K562 (cell line): ENCODE measurements at regions not wholly inside any gene's neighbourhood (a gene's known extent, or its start where the extent isn't known, plus 50 kb on each side); places are given as distances from the start of the nearest gene placed in this dataset.

Source experiments
- ATAC-seq: fragments of 200-7000 bp; cut with Tn5 transposase; 3 replicates; pipeline ENCODE4 v1.9.1; 2020; ENCODE audit warnings: moderate library complexity
- BruUV-seq: library from RNA; stranded (reverse); fragments of 400-500 nt; replicated peaks from 2 replicates; lab custom pipeline; 2021; lab: Mats Ljungman, UMichigan
- CTCF ChIA-PET: fragments of 300-600 bp; formaldehyde crosslinking; extraction: SDS; loops from one replicate; lab custom pipeline; 2021; ENCODE audit warnings: low intra/inter-chr PET ratio; lab: Yijun Ruan, JAX
- POLR2A ChIA-PET: fragments of 300-600, 350-650 bp; sonication (Branson Sonifier 250); formaldehyde crosslinking; extraction: SDS; loops from one replicate; lab custom pipeline; 2021; ENCODE audit warnings: antibody characterized with exemption, inconsistent platforms; lab: Yijun Ruan, JAX
- DNase-seq, 4 experiments: peaks; one replicate each; pipeline versions ENCODE4 v3.0.0 to v3.0.0-alpha.2; 2011 to 2018; ENCODE audit warnings: low spot score in 3 of 4, mixed read lengths in 3 of 4; ENCODE audit errors: extremely low read depth in 1 of 4
- FAIRE-seq: peaks from 2 replicates; lab custom pipeline; 2011; peaks lifted over from hg19 to GRCh38; lab: Jason Lieb, UNC
- H2AFZ ChIP-seq: 2 replicates; pipeline ENCODE4 v1.6.0; 2011; ENCODE audit warnings: low read depth, low read length, control low read depth, inconsistent platforms
- H3K27ac ChIP-seq: fragments of 200-600 bp; 3 replicates; pipeline ENCODE4 v1.8.0; 2011; ENCODE audit warnings: low read depth, mild to moderate bottlenecking, control low read depth, inconsistent platforms, low read length, moderate library complexity, mixed read lengths; ENCODE audit errors: extremely low read depth
- H3K27me3 ChIP-seq, 2 experiments: fragments of 300-600 bp in 1 of 2; 2 replicates in 1 of 2; 3 replicates in 1 of 2; pipeline versions ENCODE4 v1.6.0 to v1.8.0; 2011; ENCODE audit warnings: inconsistent platforms in 2 of 2, low read length in 2 of 2, mild to moderate bottlenecking in 1 of 2, mixed read lengths in 1 of 2, moderate library complexity in 1 of 2; ENCODE audit not compliant: control insufficient read depth in 2 of 2, insufficient read depth in 2 of 2
- H3K36me3 ChIP-seq: fragments of 300-600 bp; 3 replicates; pipeline ENCODE4 v1.8.0; 2011; ENCODE audit warnings: mild to moderate bottlenecking, low read length, inconsistent platforms; ENCODE audit not compliant: control insufficient read depth, insufficient read depth
- H3K4me1 ChIP-seq, 2 experiments: fragments of 200-600 bp in 1 of 2; replicated peaks in 1 of 2; 2 replicates in 1 of 2; 3 replicates in 1 of 2; pipeline versions ENCODE4 v1.5.1 to v1.8.0; 2011; ENCODE audit warnings: inconsistent platforms in 2 of 2, low read length in 2 of 2, mild to moderate bottlenecking in 1 of 2, mixed read lengths in 1 of 2, moderate library complexity in 1 of 2; ENCODE audit not compliant: control insufficient read depth in 2 of 2, insufficient read depth in 2 of 2
- H3K4me2 ChIP-seq: 2 replicates; pipeline ENCODE4 v1.6.1; 2011; ENCODE audit warnings: low read length, control low read depth, inconsistent platforms, mixed read lengths; ENCODE audit not compliant: insufficient read depth
- H3K4me3 ChIP-seq: fragments of 200-600 bp; sonication (generic), shearing (Covaris generic); 2 replicates; pipeline ENCODE4 v1.5.1; 2016; ENCODE audit warnings: control low read depth, inconsistent platforms
- H3K79me2 ChIP-seq: fragments of 200-600 bp; 3 replicates; pipeline ENCODE4 v1.8.0; 2011; ENCODE audit warnings: low read length, inconsistent platforms; ENCODE audit not compliant: control insufficient read depth, insufficient read depth
- H3K9ac ChIP-seq, 2 experiments: 2 replicates each; pipeline versions ENCODE4 v1.6.0 to v1.6.1; 2011; ENCODE audit warnings: low read depth in 2 of 2, low read length in 2 of 2, control low read depth in 1 of 2, inconsistent platforms in 1 of 2, mild to moderate bottlenecking in 1 of 2, mixed read lengths in 1 of 2; ENCODE audit not compliant: insufficient read depth in 1 of 2
- H3K9me1 ChIP-seq: one replicate; pipeline ENCODE4 v1.6.0; 2011; ENCODE audit warnings: inconsistent platforms, mild to moderate bottlenecking, low read length, moderate library complexity; ENCODE audit not compliant: control insufficient read depth, insufficient read depth
- H3K9me3 ChIP-seq: replicated peaks from 2 replicates; pipeline ENCODE4 v1.5.1; 2011; ENCODE audit warnings: low read depth, low read length, inconsistent platforms; ENCODE audit not compliant: control insufficient read depth, insufficient read depth
- H4K20me1 ChIP-seq: replicated peaks from 2 replicates; pipeline ENCODE4 v1.6.1; 2011; ENCODE audit warnings: low read length, inconsistent platforms, mixed read lengths; ENCODE audit not compliant: control insufficient read depth, insufficient read depth
- CEBPB ChIP-seq: fragments of 450-650 bp; IDR thresholded peaks from 2 replicates; pipeline ENCODE4 v1.6.1; 2016; ENCODE audit warnings: missing genetic modification characterization, missing compliant biosample characterization
- EZH2 ChIP-seq: IDR thresholded peaks from 2 replicates; pipeline ENCODE4 v1.6.1; 2012; ENCODE audit warnings: low read depth, mild to moderate bottlenecking, inconsistent platforms, low read length, borderline replicate concordance
- FIP1L1 ChIP-seq: fragments of 200-400 bp; formaldehyde crosslinking; IDR thresholded peaks from 2 replicates; pipeline ENCODE4 v1.6.1; 2018; ENCODE audit warnings: mild to moderate bottlenecking, low read depth, low read length; ENCODE audit not compliant: poor library complexity, severe bottlenecking
- HDAC8 ChIP-seq: fragments of 450-650 bp; IDR thresholded peaks from 2 replicates; pipeline ENCODE4 v1.6.1; 2016; ENCODE audit warnings: mild to moderate bottlenecking, missing genetic modification characterization, moderate library complexity, missing compliant biosample characterization
- WGBS: fragments of 100-300 bp; shearing (Covaris generic); methylation state at CpG from one replicate; pipeline ENCODE4 v1.1.6; 2016; ENCODE audit warnings: low coverage, mixed read lengths; ENCODE audit not compliant: insufficient coverage; ENCODE audit errors: missing lambda C conversion rate; 5-methylcytosine and 5-hydroxymethylcytosine counted together
- in situ Hi-C: fragments of 300-500 bp; cut with MboI; formaldehyde crosslinking; loops from 4 replicates; pipeline ENCODE4 v1.15.0; 2018; ENCODE audit warnings: inconsistent platforms, mixed read lengths
- intact Hi-C: fragments of 100-400 bp; cut with micrococcal nuclease; formaldehyde crosslinking; loops from 2 replicates; pipeline ENCODE4 v1.14.2; 2022
- TF ChIP-seq, protein P1 (sequence below): fragments of 250-450 bp; sonication (Bioruptor Pico); IDR thresholded peaks from 2 replicates; pipeline ENCODE4 v1.4.0; 2020
- TF ChIP-seq, protein P2 (sequence below): fragments of 250-450 bp; sonication (Bioruptor Pico); IDR thresholded peaks from 2 replicates; pipeline ENCODE4 v1.8.0; 2021; ENCODE audit warnings: moderate library complexity, mild to moderate bottlenecking, inconsistent platforms

DNA sequence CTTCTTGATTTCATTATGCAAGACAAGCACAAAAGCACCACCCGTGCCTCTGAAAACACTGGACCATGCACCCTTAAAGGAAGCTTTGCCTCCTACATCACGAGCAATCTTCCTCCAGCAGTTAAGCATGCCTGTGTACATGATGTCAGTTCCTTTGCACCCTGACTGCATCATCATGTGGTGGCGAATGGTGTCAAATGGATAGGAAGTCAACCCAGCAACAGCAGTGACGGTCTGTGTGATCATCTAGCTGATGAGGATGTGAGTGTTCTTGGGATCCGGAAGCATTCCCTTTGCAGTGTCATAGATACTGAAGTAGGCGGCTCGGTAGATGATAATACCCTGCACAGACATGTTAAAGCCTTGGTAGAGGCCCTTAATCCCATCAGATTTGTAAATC lies 240.7 kb upstream of the FAM98A start:
- Histone ChIP-seq H3K4me1 (no peaks in the 10 kb centered on the region), H2AFZ (no peak overlapping the region), H3K9me3 (no peaks in the 10 kb centered on the region), H3K9ac (no peak overlapping the region), H3K4me3 (no peak overlapping the region), H3K27ac (no peak overlapping the region), H3K79me2 (no peaks in the 10 kb centered on the region), H4K20me1 (no peaks in the 10 kb centered on the region), H3K27me3 (no peaks in the 10 kb centered on the region), H3K36me3 (no peaks in the 10 kb centered on the region), H3K9me1 (no peaks in the 10 kb centered on the region), H3K4me2 (no peak overlapping the region)
- ChIA-PET POLR2A (interaction anchor here (0.7 kb wide), 1 partner anchor 833 kb away, joined by 3 read pairs; no protein-coding TSS in a partner anchor), CTCF (no interaction called here)
- DNase-seq, result no peak
- FAIRE-seq, result no peak
- TF ChIP-seq FIP1L1 (no peak), EZH2 (no peak), CEBPB (tag) (no peak), HDAC8 (no peak)
- TF ChIP-seq, protein P1, sequence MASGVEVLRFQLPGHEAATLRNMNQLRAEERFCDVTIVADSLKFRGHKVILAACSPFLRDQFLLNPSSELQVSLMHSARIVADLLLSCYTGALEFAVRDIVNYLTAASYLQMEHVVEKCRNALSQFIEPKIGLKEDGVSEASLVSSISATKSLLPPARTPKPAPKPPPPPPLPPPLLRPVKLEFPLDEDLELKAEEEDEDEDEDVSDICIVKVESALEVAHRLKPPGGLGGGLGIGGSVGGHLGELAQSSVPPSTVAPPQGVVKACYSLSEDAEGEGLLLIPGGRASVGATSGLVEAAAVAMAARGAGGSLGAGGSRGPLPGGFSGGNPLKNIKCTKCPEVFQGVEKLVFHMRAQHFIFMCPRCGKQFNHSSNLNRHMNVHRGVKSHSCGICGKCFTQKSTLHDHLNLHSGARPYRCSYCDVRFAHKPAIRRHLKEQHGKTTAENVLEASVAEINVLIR (CRISPR knock-in tag), result no peak
- TF ChIP-seq, protein P2, sequence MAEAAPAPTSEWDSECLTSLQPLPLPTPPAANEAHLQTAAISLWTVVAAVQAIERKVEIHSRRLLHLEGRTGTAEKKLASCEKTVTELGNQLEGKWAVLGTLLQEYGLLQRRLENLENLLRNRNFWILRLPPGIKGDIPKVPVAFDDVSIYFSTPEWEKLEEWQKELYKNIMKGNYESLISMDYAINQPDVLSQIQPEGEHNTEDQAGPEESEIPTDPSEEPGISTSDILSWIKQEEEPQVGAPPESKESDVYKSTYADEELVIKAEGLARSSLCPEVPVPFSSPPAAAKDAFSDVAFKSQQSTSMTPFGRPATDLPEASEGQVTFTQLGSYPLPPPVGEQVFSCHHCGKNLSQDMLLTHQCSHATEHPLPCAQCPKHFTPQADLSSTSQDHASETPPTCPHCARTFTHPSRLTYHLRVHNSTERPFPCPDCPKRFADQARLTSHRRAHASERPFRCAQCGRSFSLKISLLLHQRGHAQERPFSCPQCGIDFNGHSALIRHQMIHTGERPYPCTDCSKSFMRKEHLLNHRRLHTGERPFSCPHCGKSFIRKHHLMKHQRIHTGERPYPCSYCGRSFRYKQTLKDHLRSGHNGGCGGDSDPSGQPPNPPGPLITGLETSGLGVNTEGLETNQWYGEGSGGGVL (CRISPR knock-in tag), result no peak
- WGBS, result 3% methylated on average over 7 of the region's 7 CpGs
- no peak for ATAC-seq
- in situ Hi-C loops, result no loop called here
- intact Hi-C loops, result no loop called here
- no TSS peak for BruUV-seq
